OCI-LY7 (cell line): ENCODE measurements at regions not wholly inside any gene's neighbourhood (a gene's known extent, or its start where the extent isn't known, plus 50 kb on each side); places are given as distances from the start of the nearest gene placed in this dataset.

ENCODE experiments used
- CTCF ChIP-seq: fragments of 200-600 bp; sonication (generic); conservative IDR thresholded peaks from 2 replicates; pipeline ENCODE4 v1.5.1; 2014; ENCODE audit warnings: mild to moderate bottlenecking, antibody characterized with exemption, low read length, moderate library complexity, mixed read lengths
- EZH2phosphoT487 ChIP-seq: fragments of 200-600 bp; sonication (generic); IDR thresholded peaks from 2 replicates; pipeline ENCODE4 v1.6.1; 2018; ENCODE audit warnings: low read depth, borderline replicate concordance, mild to moderate bottlenecking, mixed run types, antibody characterized with exemption, low read length, moderate library complexity, mixed read lengths

- no peak for TF ChIP-seq CTCF
- TF ChIP-seq EZH2phosphoT487 = no peak
Observed at GRCh38 chr2:9696731-9697130, 65.9 kb upstream of the YWHAQ start.
